IMR-90 (cell line): ENCODE measurements at regions not wholly inside any gene's neighbourhood (a gene's known extent, or its start where the extent isn't known, plus 50 kb on each side); places are given as distances from the start of the nearest gene placed in this dataset.

ENCODE experiments used
- BHLHE40 ChIP-seq: fragments of 150-350 bp; IDR thresholded peaks from 2 replicates; pipeline ENCODE4 v1.6.1; 2016; ENCODE audit warnings: mild to moderate bottlenecking, low read depth, low read length
- CHD1 ChIP-seq: IDR thresholded peaks from 2 replicates; pipeline ENCODE4 v1.6.1; 2012; ENCODE audit warnings: low read depth, low read length, improper control_type of control experiment
- CTCF ChIP-seq: conservative IDR thresholded peaks from 2 replicates; pipeline ENCODE4 v1.5.1; 2012; ENCODE audit warnings: mild to moderate bottlenecking, low read depth, low read length, improper control_type of control experiment
- MAFK ChIP-seq: IDR thresholded peaks from 2 replicates; pipeline ENCODE4 v1.6.1; 2012; ENCODE audit warnings: low read depth, low read length, improper control_type of control experiment
- MAZ ChIP-seq: IDR thresholded peaks from 2 replicates; pipeline ENCODE4 v1.6.1; 2012; ENCODE audit warnings: low read depth, mild to moderate bottlenecking, low read length, improper control_type of control experiment, moderate library complexity, borderline replicate concordance
- POLR2A ChIP-seq: IDR thresholded peaks from 2 replicates; pipeline ENCODE4 v1.6.1; 2012; ENCODE audit warnings: mild to moderate bottlenecking, low read depth, low read length
- RAD21 ChIP-seq: IDR thresholded peaks from 2 replicates; pipeline ENCODE4 v1.6.1; 2012; ENCODE audit warnings: low read length, improper control_type of control experiment
- RFX5 ChIP-seq: IDR thresholded peaks from 2 replicates; pipeline ENCODE4 v1.8.0; 2012; ENCODE audit warnings: low read depth, mild to moderate bottlenecking, low read length, moderate library complexity
- SMC3 ChIP-seq: fragments of 150-350 bp; IDR thresholded peaks from 2 replicates; pipeline ENCODE4 v1.6.1; 2016; ENCODE audit warnings: low read depth, mild to moderate bottlenecking, antibody characterized with exemption, low read length, moderate library complexity
- USF2 ChIP-seq: fragments of 150-350 bp; IDR thresholded peaks from 2 replicates; pipeline ENCODE4 v1.6.1; 2017; ENCODE audit warnings: mild to moderate bottlenecking, antibody characterized with exemption, low read length, low read depth
- TF ChIP-seq, protein P1 (sequence below): fragments of 150-350 bp; IDR thresholded peaks from 2 replicates; pipeline ENCODE4 v1.6.1; 2016; ENCODE audit warnings: low read depth, mild to moderate bottlenecking, low read length, moderate library complexity, borderline replicate concordance

GRCh38 chr10:44322137-44322536 is 62.8 kb downstream of the CXCL12 start:
- TF ChIP-seq SMC3 (no peak), MAZ (no peak), CTCF (no peak), BHLHE40 (no peak), RFX5 (no peak), USF2 (no peak), POLR2A (no peak), CHD1 (no peak), MAFK (no peak), RAD21 (no peak)
- TF ChIP-seq, protein P1, sequence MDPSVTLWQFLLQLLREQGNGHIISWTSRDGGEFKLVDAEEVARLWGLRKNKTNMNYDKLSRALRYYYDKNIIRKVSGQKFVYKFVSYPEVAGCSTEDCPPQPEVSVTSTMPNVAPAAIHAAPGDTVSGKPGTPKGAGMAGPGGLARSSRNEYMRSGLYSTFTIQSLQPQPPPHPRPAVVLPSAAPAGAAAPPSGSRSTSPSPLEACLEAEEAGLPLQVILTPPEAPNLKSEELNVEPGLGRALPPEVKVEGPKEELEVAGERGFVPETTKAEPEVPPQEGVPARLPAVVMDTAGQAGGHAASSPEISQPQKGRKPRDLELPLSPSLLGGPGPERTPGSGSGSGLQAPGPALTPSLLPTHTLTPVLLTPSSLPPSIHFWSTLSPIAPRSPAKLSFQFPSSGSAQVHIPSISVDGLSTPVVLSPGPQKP = no peak
